ENCODE measurements at regions not wholly inside any gene's neighbourhood (a gene's known extent, or its start where the extent isn't known, plus 50 kb on each side); places are given as distances from the start of the nearest gene placed in this dataset.
"Not testable (repeated sequence)": the region's sequence is repeated elsewhere in the genome, so short reads cannot be mapped to it uniquely, and the experiment has no call there.

DNA sequence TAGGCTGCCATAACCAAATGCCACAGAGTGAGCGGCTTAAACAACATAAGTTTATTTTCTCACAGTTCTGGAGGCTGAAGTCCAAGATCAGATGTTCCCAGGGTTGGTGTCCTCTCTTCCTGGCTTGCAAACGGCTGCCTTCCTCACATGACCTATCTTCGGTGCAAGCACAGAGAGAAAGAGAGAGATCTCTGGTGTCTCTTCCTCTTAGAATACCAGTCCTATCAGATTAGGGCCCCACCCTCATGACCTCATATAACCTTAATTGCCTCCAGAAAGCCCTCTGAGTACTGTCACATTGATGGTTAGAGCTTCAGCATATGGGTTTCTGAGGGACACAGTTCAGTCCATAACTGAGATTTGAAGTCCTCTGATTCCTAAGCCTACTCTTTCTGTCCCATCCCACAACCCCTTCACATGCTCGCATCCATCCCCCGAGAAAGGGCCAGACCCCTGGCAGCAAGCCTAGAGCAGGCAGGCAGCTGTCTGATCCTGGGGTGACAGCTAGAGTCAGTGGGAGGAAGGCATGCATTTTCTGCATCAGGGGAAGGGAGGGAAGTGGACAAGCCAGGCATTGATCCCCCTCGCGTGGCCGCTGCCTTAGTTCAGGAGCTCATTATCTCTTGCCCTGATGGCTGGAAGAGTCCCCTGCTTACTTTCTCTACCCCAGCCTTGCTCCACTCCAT lies 114.1 kb downstream of the FAR1 start:
- no peak for DNase-seq (ENCODE audit: low read depth, low spot score)

DNA sequence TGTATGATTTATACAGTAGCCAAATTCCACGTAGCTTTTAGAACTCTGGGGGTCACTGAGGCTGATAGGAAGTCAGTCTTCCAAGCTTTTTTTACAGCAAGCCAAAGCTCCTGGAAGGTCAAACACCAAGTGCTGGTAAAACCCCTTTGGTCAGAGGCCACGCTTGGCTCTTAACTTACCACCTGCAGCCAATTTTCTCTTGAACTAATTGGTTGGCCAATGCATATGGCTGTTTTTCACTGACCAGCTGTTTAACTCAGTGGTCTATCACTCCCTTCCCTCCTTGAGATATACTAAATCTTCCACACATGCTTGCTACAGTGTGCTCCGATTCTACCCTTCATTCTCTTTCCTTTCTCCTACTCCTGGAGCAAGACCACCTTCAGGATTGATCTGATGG lies 116.0 kb downstream of the FAR1 start:
- no peak for DNase-seq (ENCODE audit: low read depth, low spot score)

DNA sequence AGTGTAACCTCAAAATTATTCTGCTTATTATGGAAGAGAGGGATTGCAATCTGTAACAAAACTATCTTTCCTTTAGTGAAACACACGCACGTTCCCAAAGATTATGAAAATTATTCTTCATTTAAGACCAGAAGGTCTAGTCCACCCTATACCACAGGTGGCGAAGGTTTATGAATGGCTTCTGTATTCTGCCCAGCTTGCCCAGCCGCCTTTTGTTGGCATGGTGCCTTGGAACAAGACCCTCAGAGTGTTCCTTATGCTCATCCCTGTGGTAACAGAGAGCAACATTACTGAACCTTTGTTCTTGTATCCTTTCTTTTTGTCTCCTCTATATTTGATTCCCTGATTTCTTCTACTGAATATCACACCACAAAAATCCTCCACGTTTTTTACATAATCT lies 116.4 kb downstream of the FAR1 start:
- no peak for DNase-seq (ENCODE audit: low read depth, low spot score)

DNA sequence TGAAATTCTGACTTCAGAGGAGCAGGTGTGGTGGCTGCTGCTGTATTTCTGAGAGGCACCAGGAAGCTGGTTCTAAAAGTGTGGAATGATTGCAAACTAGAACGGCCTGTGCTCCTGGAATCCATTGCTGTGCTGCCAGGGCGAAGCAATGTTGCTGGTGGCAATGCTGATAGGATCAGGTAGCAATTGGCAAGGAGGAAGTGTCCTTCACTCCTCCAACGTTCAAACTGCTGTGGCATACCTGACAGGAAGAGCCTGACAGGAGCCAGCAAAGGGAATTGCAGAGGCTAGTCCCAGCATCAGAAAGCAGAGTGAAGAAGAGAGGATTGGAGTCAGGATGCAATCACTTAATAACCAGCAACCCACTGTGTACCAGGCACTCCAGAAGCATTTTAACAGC lies 118.2 kb downstream of the FAR1 start:
- no peak for DNase-seq (ENCODE audit: low read depth, low spot score)

DNA sequence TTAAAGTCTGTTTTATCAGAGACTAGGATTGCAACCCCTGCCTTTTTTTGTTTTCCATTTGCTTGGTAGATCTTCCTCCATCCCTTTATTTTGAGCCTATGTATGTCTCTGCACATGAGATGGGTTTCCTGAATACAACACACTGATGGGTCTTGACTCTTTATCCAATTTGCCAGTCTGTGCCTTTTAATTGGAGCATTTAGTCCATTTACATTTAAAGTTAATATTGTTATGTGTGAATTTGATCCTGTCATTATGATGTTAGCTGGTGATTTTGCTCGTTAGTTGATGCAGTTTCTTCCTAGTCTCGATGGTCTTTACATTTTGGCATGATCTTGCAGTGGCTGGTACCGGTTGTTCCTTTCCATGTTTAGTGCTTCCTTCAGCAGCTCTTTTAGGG lies 129.1 kb downstream of the FAR1 start:
- not testable (repeated sequence) for DNase-seq (ENCODE audit: low read depth, low spot score)

DNA sequence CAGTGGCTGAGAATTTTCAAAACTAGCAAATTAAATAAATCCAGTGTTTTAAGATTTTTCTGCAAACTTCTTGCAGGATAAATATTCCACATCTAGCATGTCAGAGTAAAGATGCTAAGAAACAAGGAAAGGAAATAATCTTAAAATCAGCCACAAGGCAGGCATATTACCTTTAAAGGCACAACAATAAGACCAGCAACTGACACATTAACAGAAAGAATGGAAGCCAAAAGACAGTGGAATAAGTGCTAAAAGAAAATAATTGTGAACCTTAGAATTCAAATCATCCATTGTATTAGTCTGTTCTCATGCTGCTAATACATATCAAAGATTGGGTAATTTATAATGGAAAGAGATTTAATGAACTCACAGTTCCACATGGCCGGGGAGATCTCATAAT lies 132.4 kb downstream of the FAR1 start:
- DNase-seq (ENCODE audit: low read depth, low spot score), result no peak

DNA sequence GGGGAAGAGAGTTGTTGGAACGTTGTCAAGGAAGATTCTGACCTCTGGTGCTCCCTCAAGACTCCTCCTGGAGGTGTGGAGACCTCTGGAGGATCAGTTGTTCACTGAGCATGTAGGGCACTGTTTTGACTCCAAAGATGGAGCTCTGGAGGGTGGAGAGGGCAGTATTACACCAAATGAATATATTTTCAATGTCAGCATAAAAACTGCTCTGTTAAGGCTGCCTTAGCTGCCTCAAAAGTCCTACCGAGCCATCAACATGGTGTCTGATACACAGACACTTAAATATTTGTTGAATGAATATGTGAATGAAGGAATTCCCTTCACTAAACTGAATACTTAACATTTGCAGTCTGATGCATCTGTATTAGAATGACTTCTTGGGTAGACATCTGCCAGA lies 144.2 kb upstream of the SPON1 start:
- no peak for DNase-seq (ENCODE audit: low read depth, low spot score)

DNA sequence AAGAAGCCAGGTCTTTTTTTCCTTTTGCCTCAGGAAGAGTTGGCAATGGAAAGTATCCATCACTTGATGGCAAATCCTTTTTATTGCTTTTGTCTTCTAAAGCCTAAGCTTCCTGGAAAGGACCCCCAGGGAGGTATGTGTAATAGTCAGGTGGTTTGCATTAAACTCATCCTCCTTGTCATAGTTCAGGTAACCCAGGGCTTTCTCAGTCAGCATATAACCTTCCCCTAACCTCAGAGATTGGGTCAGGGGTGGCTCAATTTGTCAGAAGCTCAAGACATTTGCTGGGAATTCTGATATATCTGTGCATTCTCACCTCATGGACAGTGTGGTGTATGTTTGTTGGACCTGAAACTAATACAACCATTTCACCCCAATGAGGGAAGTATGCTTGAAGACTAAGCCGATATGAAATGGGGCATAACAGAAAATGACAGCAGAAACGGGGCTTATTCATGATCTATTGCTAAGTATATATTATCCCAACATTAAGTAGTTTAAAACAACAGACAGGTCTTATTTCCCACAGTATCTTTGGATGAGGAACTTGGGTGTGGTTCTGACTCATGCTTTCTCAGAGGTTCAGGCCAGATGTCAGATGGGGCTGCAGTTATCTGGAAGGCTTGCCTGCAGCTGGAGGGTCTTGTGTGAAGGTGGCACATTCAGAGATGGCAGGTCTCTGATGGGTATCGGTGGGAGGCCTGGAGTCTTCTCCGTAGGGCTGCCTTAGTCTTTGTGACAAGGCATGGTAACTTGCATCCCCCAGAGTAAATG lies 135.8 kb upstream of the SPON1 start:
- DNase-seq (ENCODE audit: low read depth, low spot score), result no peak

DNA sequence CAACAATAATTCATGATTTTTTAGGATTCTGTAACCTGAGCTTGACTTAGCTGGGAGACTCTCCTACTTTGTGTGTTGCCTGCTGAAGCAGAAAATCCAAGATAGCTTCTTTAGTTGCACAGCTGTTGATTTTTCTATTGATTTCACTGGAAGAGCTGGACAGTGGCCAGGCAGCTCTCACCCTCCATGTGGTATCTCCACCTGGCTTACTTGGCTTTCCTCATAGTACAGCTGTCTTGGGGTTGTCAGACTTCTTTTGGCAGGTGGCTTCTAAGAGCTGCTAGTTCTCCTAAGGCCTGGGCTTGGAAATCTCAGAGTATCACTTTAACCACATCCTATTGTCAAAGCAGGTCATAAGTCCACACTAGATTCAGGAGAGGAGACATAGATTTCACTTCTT lies 130.8 kb upstream of the SPON1 start:
- no peak for DNase-seq (ENCODE audit: low read depth, low spot score)

DNA sequence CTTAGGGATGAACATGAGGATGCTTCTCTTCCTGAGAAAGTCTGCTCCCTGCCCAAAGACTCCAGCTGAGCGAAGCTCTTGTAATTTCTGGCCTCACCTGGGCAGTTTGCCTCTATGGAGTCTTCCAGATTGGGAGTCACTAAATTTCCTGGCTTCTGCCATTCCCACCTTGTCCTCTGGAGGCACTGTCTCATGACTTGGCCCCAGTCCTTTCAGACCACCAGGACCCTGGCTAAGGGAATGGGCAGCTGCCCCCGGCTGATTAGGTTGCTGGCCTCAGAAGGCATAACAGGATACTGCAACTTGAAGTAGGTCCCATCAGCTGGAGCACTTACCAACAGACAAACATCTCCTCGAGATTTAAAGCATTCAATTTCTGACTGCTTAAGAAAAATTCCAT lies 128.1 kb upstream of the SPON1 start:
- no peak for DNase-seq (ENCODE audit: low read depth, low spot score)

DNA sequence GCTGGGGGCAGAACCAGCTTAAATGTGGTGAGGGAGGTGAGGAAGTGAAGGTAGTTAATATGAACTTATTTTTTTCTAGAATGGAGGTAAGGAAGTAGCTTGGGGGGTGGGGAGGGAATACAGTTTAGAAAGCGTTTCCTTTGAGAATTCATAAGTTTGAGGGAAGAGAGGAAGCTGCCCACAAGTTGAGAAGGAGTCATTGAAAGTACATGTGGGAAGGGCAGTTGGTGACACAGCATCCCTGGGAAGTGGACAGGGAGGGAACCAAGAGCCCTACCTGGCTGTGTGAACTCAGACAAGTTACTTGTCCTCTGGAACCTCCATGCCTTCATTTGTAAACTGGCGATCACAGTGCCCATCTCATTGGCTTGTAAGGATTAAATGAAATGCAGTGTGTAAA lies 125.9 kb upstream of the SPON1 start:
- no peak for DNase-seq (ENCODE audit: low read depth, low spot score)

DNA sequence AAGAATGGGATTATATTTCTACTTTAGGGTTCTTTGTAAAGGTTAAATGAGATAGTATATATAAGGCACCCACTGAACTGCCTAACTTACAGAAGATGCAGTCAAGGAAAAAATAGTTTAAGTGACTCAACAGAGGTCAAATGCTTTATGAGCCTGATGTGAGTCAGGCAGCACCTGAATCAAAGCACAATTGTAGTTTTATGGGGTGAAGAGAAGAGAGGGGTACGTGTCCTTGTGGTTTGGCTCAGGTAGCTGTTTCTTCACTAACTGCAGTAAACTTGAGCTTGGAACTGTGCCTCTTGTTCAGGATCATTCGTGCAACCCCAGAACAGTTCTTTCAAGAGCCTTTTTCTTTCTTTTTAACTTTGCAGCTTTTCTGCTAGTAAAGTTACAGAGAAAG lies 125.2 kb upstream of the SPON1 start:
- peak; percentile 16 for DNase-seq (ENCODE audit: low read depth, low spot score)

DNA sequence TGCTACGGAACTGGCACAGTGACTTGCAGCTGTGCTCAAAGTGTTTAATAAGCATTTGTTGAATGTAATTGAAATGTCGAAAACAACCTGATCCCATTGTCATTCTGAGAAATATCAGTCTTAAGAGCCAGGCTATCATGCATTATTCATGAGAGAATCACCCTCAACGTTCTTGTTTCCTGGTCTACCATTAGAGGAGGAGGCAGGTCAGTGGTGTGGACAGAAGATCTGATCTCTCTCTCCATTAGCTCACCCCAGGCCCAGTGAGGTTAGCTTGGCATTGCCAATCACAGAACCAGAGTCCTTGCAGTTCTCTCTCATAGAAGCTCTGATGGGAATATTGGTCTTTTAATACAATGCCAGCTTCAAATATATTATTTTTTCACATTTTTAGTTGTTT lies 121.1 kb upstream of the SPON1 start:
- no peak for DNase-seq (ENCODE audit: low read depth, low spot score)

DNA sequence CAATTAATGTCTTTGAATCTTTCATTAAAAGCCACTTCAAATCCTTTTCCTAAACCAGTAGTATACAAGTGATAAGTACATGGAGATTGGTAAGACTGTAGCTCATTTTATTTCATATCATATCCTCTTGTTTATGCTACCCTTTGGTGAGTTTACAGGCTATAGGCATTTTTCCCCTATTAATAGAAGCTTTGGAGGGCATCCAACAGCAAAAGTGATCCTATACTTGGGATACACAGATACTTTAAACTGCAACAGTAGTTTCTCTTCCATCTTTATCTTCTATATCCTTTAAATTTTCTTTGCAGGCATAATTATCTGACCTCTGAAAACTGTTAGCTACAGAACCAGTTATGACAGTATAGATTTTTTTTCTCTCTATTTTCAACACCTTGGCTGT lies 114.5 kb upstream of the SPON1 start:
- no peak for DNase-seq (ENCODE audit: low read depth, low spot score)

DNA sequence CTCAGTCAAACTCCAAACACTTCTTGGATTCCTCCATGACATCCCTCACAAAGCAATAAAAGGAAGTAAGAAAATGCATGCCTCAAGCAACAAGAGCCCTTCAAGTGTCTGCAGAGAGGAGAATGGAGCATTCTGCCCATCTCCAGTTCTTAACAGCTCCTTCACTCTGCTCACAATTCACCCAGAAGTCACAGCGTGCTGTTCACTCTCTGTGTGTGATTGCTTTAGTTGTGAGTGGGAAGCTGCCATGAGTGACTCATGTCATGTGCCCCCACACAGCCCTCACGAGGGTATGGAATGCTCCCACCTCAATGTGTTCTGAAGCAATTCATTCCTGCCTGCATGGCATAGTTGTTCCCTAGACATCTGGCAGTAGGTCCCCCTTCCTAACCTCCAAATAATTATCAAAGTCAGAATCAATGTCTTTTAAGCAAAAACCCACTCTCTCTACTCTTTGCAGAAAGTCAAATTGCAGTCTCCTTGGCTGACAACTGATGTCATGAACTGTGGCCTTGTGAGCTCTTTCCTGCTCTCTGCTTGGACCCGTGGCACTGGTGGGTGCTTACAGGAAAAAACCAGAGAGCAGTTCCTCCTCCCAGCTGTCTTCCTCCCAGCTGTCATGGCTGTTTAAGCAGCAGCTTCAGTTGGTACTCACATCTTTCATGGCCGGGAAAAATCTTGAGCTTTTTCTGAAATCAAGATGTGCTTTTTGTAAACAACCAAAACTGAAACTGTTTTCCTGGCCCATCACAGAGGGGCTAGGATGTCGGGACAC lies 112.1 kb upstream of the SPON1 start:
- DNase-seq (ENCODE audit: low read depth, low spot score), result no peak

DNA sequence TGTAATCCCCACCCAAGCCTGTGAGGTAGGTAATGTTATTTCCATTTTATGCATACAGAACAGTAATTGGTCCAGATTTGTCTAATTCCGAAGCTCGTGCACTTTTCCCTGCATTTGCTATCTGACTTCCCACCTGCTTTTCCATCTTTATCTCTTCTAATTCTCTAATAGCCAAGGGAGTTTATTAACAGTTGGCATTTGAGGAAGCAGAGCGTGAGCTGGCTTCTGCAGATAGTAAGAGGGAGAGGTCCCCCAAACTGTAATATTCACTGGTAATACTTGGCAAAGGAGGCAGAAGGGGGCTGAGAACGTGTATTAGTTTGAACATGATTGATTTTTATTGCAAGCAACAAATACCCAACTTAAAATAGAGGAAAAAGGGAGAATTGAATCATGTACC lies 110.8 kb upstream of the SPON1 start:
- no peak for DNase-seq (ENCODE audit: low read depth, low spot score)

DNA sequence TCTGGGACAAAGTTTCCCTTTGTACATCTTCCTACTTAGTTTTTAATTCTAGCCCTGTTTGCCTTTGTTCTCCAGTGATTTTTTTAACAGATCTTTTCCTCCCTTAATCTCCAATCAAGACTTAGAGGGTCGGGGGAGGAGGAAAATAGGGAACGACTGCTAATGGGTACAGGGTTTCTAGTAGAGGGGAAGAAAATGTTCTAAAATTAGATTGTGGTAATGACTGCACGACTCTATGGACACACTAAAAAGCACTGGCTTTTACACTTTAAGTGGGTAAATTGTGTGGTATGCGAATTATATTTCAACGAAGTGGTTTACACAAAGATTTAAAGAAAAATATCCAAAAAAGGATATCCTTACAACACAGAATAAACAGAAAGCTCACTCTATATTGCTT lies 110.0 kb upstream of the SPON1 start:
- no peak for DNase-seq (ENCODE audit: low read depth, low spot score)

DNA sequence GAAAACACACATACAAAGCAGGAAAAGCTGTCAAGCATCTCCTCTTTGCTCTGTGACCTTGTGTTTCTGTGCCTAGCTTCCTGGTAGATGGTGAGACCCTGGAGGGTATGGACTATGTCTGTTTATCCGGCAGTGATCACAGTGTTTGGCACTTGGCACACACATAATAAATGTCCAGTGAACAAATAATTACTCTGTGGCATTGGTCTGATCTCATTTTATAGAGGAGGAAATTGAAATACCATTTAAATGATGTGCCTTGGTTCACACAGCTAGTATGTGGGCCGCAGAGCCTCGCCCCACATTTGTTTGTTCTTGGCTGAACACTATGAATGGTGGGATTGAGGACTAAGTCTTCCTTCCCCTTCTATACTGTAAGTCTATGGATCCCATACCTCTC lies 104.7 kb upstream of the SPON1 start:
- no peak for DNase-seq (ENCODE audit: low read depth, low spot score)

DNA sequence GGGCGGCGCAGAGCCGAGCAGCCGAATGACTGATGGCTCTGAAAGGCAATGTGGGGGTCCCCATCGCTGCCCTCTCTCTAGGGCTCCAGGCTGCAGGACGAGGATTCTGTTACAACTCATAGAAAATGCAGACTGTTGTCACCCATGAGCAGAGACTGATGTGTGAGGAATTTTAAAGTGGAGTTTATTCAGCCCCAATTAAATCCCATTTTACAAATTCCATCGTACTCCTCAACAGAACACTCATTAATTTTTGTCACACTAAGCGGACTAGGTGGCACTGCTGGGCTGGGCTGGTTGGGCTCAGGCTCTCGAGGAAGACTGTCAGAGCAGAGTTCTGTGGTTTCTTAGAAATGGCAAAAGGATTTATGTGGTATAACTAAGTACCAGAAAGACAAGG lies 102.6 kb upstream of the SPON1 start:
- DNase-seq (ENCODE audit: low read depth, low spot score), result no peak

DNA sequence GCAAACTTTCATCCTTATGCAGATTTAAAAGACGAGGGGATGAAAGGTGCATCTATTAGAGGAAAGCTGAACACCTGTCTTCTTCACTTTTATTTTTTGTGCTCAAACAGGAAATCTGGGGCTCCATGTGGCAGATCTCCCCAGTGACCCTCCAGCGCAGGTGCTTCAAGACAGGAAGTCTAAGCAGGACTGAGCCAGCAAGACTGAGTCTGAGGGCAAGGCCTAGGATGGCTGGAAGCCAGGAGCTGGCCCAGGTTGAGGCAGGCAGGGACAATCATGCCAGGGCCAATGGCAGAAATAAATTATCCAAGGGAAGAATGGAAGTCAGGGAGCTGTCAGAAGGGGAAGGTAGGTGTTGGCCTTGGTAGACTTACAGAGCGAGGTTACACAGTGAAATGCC lies 101.1 kb upstream of the SPON1 start:
- no peak for DNase-seq (ENCODE audit: low read depth, low spot score)

DNA sequence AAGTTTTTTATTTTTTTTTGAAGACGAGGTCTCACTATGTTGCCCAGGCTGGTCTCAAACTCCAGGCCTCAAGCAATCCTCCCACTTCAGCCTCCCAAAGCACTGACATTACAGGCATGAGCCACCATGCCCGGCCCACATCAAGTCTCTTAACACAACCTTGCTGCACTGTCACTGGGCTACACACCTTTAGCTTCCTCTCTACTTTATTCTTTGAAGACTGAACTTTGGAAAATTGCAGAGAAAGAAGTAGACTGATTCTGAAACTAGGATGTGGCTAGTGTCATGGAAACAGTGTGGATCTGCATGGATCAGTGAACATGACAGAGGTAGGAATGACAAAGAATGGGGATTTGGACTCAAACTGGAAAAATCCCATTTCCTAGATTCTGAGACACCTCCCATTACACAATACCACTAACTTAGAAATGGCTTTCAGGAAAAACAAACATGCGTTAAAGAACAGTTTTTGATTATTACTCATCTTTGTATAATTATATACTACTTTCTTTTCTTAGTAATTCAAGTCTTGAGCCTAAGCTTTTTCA lies 99.6 kb upstream of the SPON1 start:
- DNase-seq (ENCODE audit: low read depth, low spot score), result no peak

DNA sequence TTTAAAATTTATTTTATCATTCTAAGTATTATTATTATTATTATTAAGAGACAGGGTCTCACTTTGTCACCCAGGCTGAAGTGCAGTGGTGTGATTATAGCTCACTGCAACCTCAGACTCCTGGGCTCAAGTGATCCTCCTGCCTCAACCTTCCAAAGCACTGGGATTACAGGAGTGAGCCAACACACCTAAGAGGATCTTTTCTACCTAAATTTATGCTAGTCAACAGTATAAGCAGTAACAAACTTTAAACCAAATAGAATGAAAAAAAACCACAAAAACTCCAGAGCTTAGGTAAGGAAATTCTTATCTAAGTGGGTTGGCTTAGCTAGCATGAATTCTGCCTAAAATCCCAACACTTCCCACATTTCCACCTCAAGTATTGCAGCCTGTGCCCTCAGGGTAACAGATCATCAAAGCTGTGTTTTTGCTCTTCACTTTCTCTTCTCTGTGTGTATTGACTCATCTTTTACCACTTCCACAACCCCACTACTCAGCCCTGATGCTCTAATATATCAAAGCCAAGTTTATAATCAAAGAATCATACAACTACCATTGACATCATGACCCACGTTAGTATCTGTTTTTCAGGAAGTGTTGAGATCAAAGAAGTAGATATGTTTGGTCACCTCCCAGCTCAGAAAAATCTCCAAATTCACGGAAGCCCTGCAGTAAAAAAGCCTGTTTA lies 93.7 kb upstream of the SPON1 start:
- DNase-seq (ENCODE audit: low read depth, low spot score), result no peak
